OCI-LY3 (cell line): ENCODE measurements at regions not wholly inside any gene's neighbourhood (a gene's known extent, or its start where the extent isn't known, plus 50 kb on each side); places are given as distances from the start of the nearest gene placed in this dataset.

Experiments used
- H2AFZ ChIP-seq: fragments of 200-600, 300-600 bp; shearing (Covaris generic); 2 replicates; pipeline ENCODE4 v1.6.0; 2014; ENCODE audit warnings: antibody characterized with exemption, low read depth, low read length
- H3K27ac ChIP-seq: fragments of 200-600, 300-600 bp; sonication (generic); 2 replicates; pipeline ENCODE4 v1.5.1; 2014; ENCODE audit warnings: mild to moderate bottlenecking, low read length, moderate library complexity, mixed read lengths
- H3K27me3 ChIP-seq: fragments of 200-600, 300-600 bp; sonication (generic); 2 replicates; pipeline ENCODE4 v1.6.1; 2014; ENCODE audit warnings: low read depth, low read length, mixed read lengths
- H3K36me3 ChIP-seq: fragments of 200-600, 300-600 bp; sonication (generic); replicated peaks from 2 replicates; pipeline ENCODE3; 2014; ENCODE audit warnings: low read depth, low read length, mixed read lengths
- H3K4me1 ChIP-seq: fragments of 300-600, 200-600 bp; sonication (generic); 2 replicates; pipeline ENCODE4 v1.6.1; 2014; ENCODE audit warnings: low read length, mixed read lengths
- H3K4me2 ChIP-seq: fragments of 200-600, 300-600 bp; sonication (generic); 2 replicates; pipeline ENCODE4 v1.6.1; 2014; ENCODE audit warnings: low read length, mixed read lengths
- H3K4me3 ChIP-seq: fragments of 300-600, 200-600 bp; sonication (generic); 2 replicates; pipeline ENCODE4 v1.5.1; 2014; ENCODE audit warnings: antibody characterized with exemption, mild to moderate bottlenecking, low read length, moderate library complexity
- H3K79me2 ChIP-seq: fragments of 300-600, 200-600 bp; shearing (Covaris generic); 2 replicates; pipeline ENCODE4 v1.6.1; 2014; ENCODE audit warnings: mild to moderate bottlenecking, low read length, mixed read lengths
- H3K9ac ChIP-seq: fragments of 300-600, 200-600 bp; shearing (Covaris generic); 2 replicates; pipeline ENCODE4 v1.6.0; 2014; ENCODE audit warnings: mild to moderate bottlenecking, low read length, moderate library complexity
- H3K9me3 ChIP-seq: fragments of 200-600, 300-600 bp; shearing (Covaris generic); 2 replicates; pipeline ENCODE4 v1.6.1; 2014; ENCODE audit warnings: low read length, mixed read lengths; ENCODE audit not compliant: insufficient read depth
- H4K20me1 ChIP-seq: fragments of 200-600, 300-600 bp; sonication (generic); 2 replicates; pipeline ENCODE4 v1.6.1; 2016; ENCODE audit warnings: low read length, mixed read lengths; ENCODE audit not compliant: insufficient read depth
- CTCF ChIP-seq: fragments of 200-600, 300-600 bp; sonication (generic); IDR thresholded peaks from 2 replicates; pipeline ENCODE4 v1.5.1; 2014; ENCODE audit warnings: antibody characterized with exemption, low read length, low read depth
- EZH2phosphoT487 ChIP-seq: fragments of 200-600 bp; shearing (Covaris generic); IDR thresholded peaks from 2 replicates; pipeline ENCODE4 v1.6.1; 2018; ENCODE audit warnings: antibody characterized with exemption, mixed run types, low read depth

GRCh38 chr2:220226076-220226475, 598.6 kb downstream of the SLC4A3 start:
- TF ChIP-seq CTCF (no peak), EZH2phosphoT487 (no peak)
- Histone ChIP-seq H3K27ac (no peak overlapping the region), H3K9ac (no peak overlapping the region), H4K20me1 (no peaks in the 10 kb centered on the region), H3K4me2 (no peak overlapping the region), H3K4me1 (no peaks in the 10 kb centered on the region), H3K79me2 (no peaks in the 10 kb centered on the region), H3K27me3 (no peaks in the 10 kb centered on the region), H3K36me3 (no peaks in the 10 kb centered on the region), H2AFZ (no peak overlapping the region), H3K9me3 (no peaks in the 10 kb centered on the region), H3K4me3 (no peak overlapping the region)

GRCh38 chr2:220226546-220226945, 599.1 kb downstream of the SLC4A3 start:
- no peak overlapping the region for H3K9ac ChIP-seq
- H3K4me2 ChIP-seq = no peak overlapping the region
- H3K4me3 ChIP-seq = no peak overlapping the region
- H3K4me1 ChIP-seq = no peaks in the 10 kb centered on the region
- no peaks in the 10 kb centered on the region for H3K27me3 ChIP-seq
- H3K79me2 ChIP-seq = no peaks in the 10 kb centered on the region
- no peak overlapping the region for H2AFZ ChIP-seq
- no peaks in the 10 kb centered on the region for H4K20me1 ChIP-seq
- H3K27ac ChIP-seq = no peak overlapping the region
- no peak for TF ChIP-seq EZH2phosphoT487
- TF ChIP-seq CTCF = no peak
- no peaks in the 10 kb centered on the region for H3K9me3 ChIP-seq
- H3K36me3 ChIP-seq = no peaks in the 10 kb centered on the region

GRCh38 chr2:220227266-220227920, 600.0 kb downstream of the SLC4A3 start:
- Histone ChIP-seq H3K9me3 (no peaks in the 10 kb centered on the region), H3K4me3 (no peak overlapping the region), H3K36me3 (no peaks in the 10 kb centered on the region), H3K27ac (no peak overlapping the region), H3K4me1 (no peaks in the 10 kb centered on the region), H3K79me2 (no peaks in the 10 kb centered on the region), H3K4me2 (no peak overlapping the region), H4K20me1 (no peaks in the 10 kb centered on the region), H3K27me3 (no peaks in the 10 kb centered on the region), H2AFZ (no peak overlapping the region), H3K9ac (no peak overlapping the region)
- TF ChIP-seq CTCF (no peak), EZH2phosphoT487 (no peak)

- no peak for TF ChIP-seq EZH2phosphoT487
- TF ChIP-seq CTCF = no peak
- no peaks in the 10 kb centered on the region for H3K79me2 ChIP-seq
- H3K4me1 ChIP-seq = no peaks in the 10 kb centered on the region
- H4K20me1 ChIP-seq = no peaks in the 10 kb centered on the region
- no peaks in the 10 kb centered on the region for H3K9me3 ChIP-seq
- no peaks in the 10 kb centered on the region for H3K36me3 ChIP-seq
- no peak overlapping the region for H3K9ac ChIP-seq
- no peak overlapping the region for H3K4me2 ChIP-seq
- H2AFZ ChIP-seq = no peak overlapping the region
- H3K4me3 ChIP-seq = no peak overlapping the region
- no peaks in the 10 kb centered on the region for H3K27me3 ChIP-seq
- H3K27ac ChIP-seq = no peak overlapping the region
Observed at GRCh38 chr2:220228310-220229006, 601.0 kb downstream of the SLC4A3 start.
